H9 (cell line): ENCODE measurements at regions not wholly inside any gene's neighbourhood (a gene's known extent, or its start where the extent isn't known, plus 50 kb on each side); places are given as distances from the start of the nearest gene placed in this dataset.

Experiments
- DNase-seq: peaks from one replicate; pipeline ENCODE4 v3.0.0-alpha.2; 2017
- H2AFZ ChIP-seq: one replicate; pipeline ENCODE4 v1.6.1; 2013; ENCODE audit warnings: mild to moderate bottlenecking, low read length, control low read depth, moderate library complexity
- H2AK5ac ChIP-seq: 2 replicates; pipeline ENCODE4 v1.6.1; 2013; ENCODE audit warnings: low read length, control low read depth, mixed read lengths; ENCODE audit not compliant: insufficient read length
- H2BK120ac ChIP-seq: one replicate; pipeline ENCODE4 v1.6.1; 2013; ENCODE audit warnings: low read depth, mild to moderate bottlenecking, low read length, control low read depth, inconsistent platforms; ENCODE audit not compliant: poor library complexity, severe bottlenecking
- H2BK12ac ChIP-seq: 2 replicates; pipeline ENCODE4 v1.6.1; 2013; ENCODE audit warnings: low read length, control low read depth, mixed read lengths, low read depth; ENCODE audit not compliant: insufficient read length
- H2BK15ac ChIP-seq: 2 replicates; pipeline ENCODE4 v1.6.1; 2013; ENCODE audit warnings: low read depth, low read length, control low read depth
- H2BK20ac ChIP-seq: one replicate; pipeline ENCODE4 v1.6.1; 2013; ENCODE audit warnings: low read depth, mild to moderate bottlenecking, low read length, control low read depth, inconsistent platforms; ENCODE audit not compliant: poor library complexity, severe bottlenecking
- H2BK5ac ChIP-seq: 2 replicates; pipeline ENCODE4 v1.6.1; 2013; ENCODE audit warnings: low read length, control low read depth, mixed read lengths; ENCODE audit not compliant: insufficient read length
- H3K14ac ChIP-seq: 2 replicates; pipeline ENCODE4 v1.6.1; 2013; ENCODE audit warnings: low read length, control low read depth; ENCODE audit not compliant: insufficient read depth
- H3K18ac ChIP-seq: 2 replicates; pipeline ENCODE4 v1.6.1; 2013; ENCODE audit warnings: low read depth, mild to moderate bottlenecking, mixed read lengths, low read length, control low read depth; ENCODE audit not compliant: insufficient read length
- H3K23ac ChIP-seq: 2 replicates; pipeline ENCODE4 v1.6.1; 2013; ENCODE audit warnings: low read length, control low read depth, mixed read lengths, low read depth; ENCODE audit not compliant: insufficient read length
- H3K23me2 ChIP-seq: 2 replicates; pipeline ENCODE4 v1.6.1; 2013; ENCODE audit warnings: low read depth, mild to moderate bottlenecking, mixed read lengths, low read length, control low read depth; ENCODE audit not compliant: insufficient read length, poor library complexity, severe bottlenecking
- H3K27ac ChIP-seq: 2 replicates; pipeline ENCODE4 v1.5.1; 2013; ENCODE audit warnings: low read length, control low read depth, mixed read lengths, low read depth; ENCODE audit not compliant: insufficient read length
- H3K27me3 ChIP-seq: 2 replicates; pipeline ENCODE4 v1.6.1; 2013; ENCODE audit warnings: low read length, control low read depth, inconsistent platforms; ENCODE audit not compliant: insufficient read depth
- H3K4ac ChIP-seq: 2 replicates; pipeline ENCODE4 v1.6.1; 2013; ENCODE audit warnings: low read depth, mild to moderate bottlenecking, control low read depth, inconsistent platforms, low read length, moderate library complexity
- H3K4me1 ChIP-seq: 2 replicates; pipeline ENCODE4 v1.6.1; 2013; ENCODE audit warnings: low read length, control low read depth, inconsistent platforms; ENCODE audit not compliant: insufficient read depth
- H3K4me2 ChIP-seq: 2 replicates; pipeline ENCODE4 v1.6.1; 2013; ENCODE audit warnings: low read length, control low read depth, mixed read lengths; ENCODE audit not compliant: insufficient read length, insufficient read depth
- H3K56ac ChIP-seq: 2 replicates; pipeline ENCODE4 v1.6.1; 2013; ENCODE audit warnings: low read depth, mild to moderate bottlenecking, mixed read lengths, low read length, control low read depth; ENCODE audit not compliant: insufficient read length
- H3K79me1 ChIP-seq: 2 replicates; pipeline ENCODE4 v1.6.1; 2013; ENCODE audit warnings: low read depth, mild to moderate bottlenecking, moderate library complexity, low read length, control low read depth, inconsistent platforms; ENCODE audit not compliant: insufficient read depth, poor library complexity, severe bottlenecking
- H3K79me2 ChIP-seq: 2 replicates; pipeline ENCODE4 v1.6.1; 2013; ENCODE audit warnings: low read length, control low read depth, inconsistent platforms; ENCODE audit not compliant: insufficient read depth
- H3K9ac ChIP-seq: 2 replicates; pipeline ENCODE4 v1.6.1; 2013; ENCODE audit warnings: low read length, control low read depth, mixed read lengths; ENCODE audit not compliant: insufficient read length; ENCODE audit errors: extremely low read depth
- H3K9me3 ChIP-seq: one replicate; pipeline ENCODE4 v1.6.1; 2013; ENCODE audit warnings: low read depth, low read length, inconsistent platforms; ENCODE audit not compliant: control insufficient read depth
- H3T11ph ChIP-seq: one replicate; pipeline ENCODE4 v1.6.1; 2013; ENCODE audit warnings: mild to moderate bottlenecking, low read length, control low read depth, inconsistent platforms
- H4K20me1 ChIP-seq: one replicate; pipeline ENCODE4 v1.6.1; 2013; ENCODE audit not compliant: control insufficient read depth, insufficient read length, insufficient read depth
- H4K5ac ChIP-seq: 2 replicates; pipeline ENCODE4 v1.6.1; 2013; ENCODE audit warnings: low read depth, mild to moderate bottlenecking, mixed read lengths, low read length, control low read depth; ENCODE audit not compliant: insufficient read length
- H4K8ac ChIP-seq: replicated peaks from 2 replicates; pipeline ENCODE4 v1.6.1; 2013; ENCODE audit warnings: low read length, control low read depth, mixed read lengths, low read depth; ENCODE audit not compliant: insufficient read length
- H4K91ac ChIP-seq: 2 replicates; pipeline ENCODE4 v1.6.1; 2013; ENCODE audit warnings: low read depth, mild to moderate bottlenecking, moderate library complexity, mixed read lengths, low read length, control low read depth; ENCODE audit not compliant: insufficient read length
- H3K27ac Mint-ChIP-seq, 3 experiments: 2 replicates in 2 of 3; 3 replicates in 1 of 3; pipeline ENCODE4 v1.8.0; 2020 to 2021; ENCODE audit warnings: mixed read lengths in 3 of 3, mild to moderate bottlenecking in 1 of 3, moderate library complexity in 1 of 3
- H3K27me3 Mint-ChIP-seq: 2 replicates; pipeline ENCODE4 v1.8.0; 2021; ENCODE audit warnings: low read depth, mild to moderate bottlenecking, moderate library complexity, mixed read lengths
- H3K36me3 Mint-ChIP-seq, 3 experiments: 2 replicates in 2 of 3; 3 replicates in 1 of 3; pipeline ENCODE4 v1.8.0; 2020 to 2021; ENCODE audit warnings: low read depth in 3 of 3, mixed read lengths in 3 of 3; ENCODE audit not compliant: insufficient read depth in 1 of 3
- H3K4me1 Mint-ChIP-seq, 2 experiments: 2 replicates each; pipeline ENCODE4 v1.8.0; 2020; ENCODE audit warnings: mixed read lengths in 2 of 2
- H3K4me3 Mint-ChIP-seq, 2 experiments: 2 replicates in 1 of 2; 3 replicates in 1 of 2; pipeline ENCODE4 v1.8.0; 2020 to 2021; ENCODE audit warnings: mild to moderate bottlenecking in 2 of 2, mixed read lengths in 2 of 2, moderate library complexity in 1 of 2
- H3K9me3 Mint-ChIP-seq, 2 experiments: 2 replicates in 1 of 2; 3 replicates in 1 of 2; pipeline ENCODE4 v1.8.0; 2020; ENCODE audit warnings: mild to moderate bottlenecking in 2 of 2, mixed read lengths in 2 of 2, moderate library complexity in 1 of 2
- WGBS: extraction: QIAGEN DNeasy Blood & Tissue Kit; methylation state at CpG from one replicate; pipeline ENCODE4 v1.1.7; 2013; ENCODE audit warnings: missing lambda C conversion rate, low lambda C conversion rate, mixed read lengths; ENCODE audit not compliant: insufficient read length; ENCODE audit errors: extremely low coverage; 5-methylcytosine and 5-hydroxymethylcytosine counted together
- TF ChIP-seq, protein P1 (sequence below): fragments of 200-600 bp; sonication (generic); conservative IDR thresholded peaks from 3 replicates; pipeline ENCODE4 v1.8.0; 2021; ENCODE audit warnings: antibody characterized with exemption, mild to moderate bottlenecking

- H3K4me2 ChIP-seq, result peak overlapping the region; percentile 59
Measured at GRCh38 chr11:116445108-116446047, 327.4 kb downstream of the BUD13 start.

More at GRCh38 chr11:116445108-116446047, 327.4 kb downstream of the BUD13 start:
- no peak overlapping the region for H4K91ac ChIP-seq
- peaks cover 36 to 38% of the 10 kb centered on the region in 2 experiments for H3K9me3 Mint-ChIP-seq
- peak overlapping the region; percentile 91 for H3K27ac ChIP-seq
- peaks cover 26 to 41% (median 29%) of the 10 kb centered on the region in 3 experiments for H3K36me3 Mint-ChIP-seq
- H3T11ph ChIP-seq, result peak overlapping the region; percentile 59
- no peak overlapping the region for H3K4ac ChIP-seq
- no peak overlapping the region for H2BK5ac ChIP-seq
- H3K23ac ChIP-seq, result no peak overlapping the region
- H4K20me1 ChIP-seq, result no peaks in the 10 kb centered on the region
- peaks cover 35% of the 10 kb centered on the region for H3K9me3 ChIP-seq
- H3K4me1 ChIP-seq, result peaks cover 5% of the 10 kb centered on the region; the same call in 1 of the 2 replicates
- TF ChIP-seq, protein P1, sequence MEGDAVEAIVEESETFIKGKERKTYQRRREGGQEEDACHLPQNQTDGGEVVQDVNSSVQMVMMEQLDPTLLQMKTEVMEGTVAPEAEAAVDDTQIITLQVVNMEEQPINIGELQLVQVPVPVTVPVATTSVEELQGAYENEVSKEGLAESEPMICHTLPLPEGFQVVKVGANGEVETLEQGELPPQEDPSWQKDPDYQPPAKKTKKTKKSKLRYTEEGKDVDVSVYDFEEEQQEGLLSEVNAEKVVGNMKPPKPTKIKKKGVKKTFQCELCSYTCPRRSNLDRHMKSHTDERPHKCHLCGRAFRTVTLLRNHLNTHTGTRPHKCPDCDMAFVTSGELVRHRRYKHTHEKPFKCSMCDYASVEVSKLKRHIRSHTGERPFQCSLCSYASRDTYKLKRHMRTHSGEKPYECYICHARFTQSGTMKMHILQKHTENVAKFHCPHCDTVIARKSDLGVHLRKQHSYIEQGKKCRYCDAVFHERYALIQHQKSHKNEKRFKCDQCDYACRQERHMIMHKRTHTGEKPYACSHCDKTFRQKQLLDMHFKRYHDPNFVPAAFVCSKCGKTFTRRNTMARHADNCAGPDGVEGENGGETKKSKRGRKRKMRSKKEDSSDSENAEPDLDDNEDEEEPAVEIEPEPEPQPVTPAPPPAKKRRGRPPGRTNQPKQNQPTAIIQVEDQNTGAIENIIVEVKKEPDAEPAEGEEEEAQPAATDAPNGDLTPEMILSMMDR, result no peak
- no peak overlapping the region for H2BK20ac ChIP-seq
- no peaks in the 10 kb centered on the region for H3K27me3 Mint-ChIP-seq
- H3K23me2 ChIP-seq, result peaks cover 5% of the 10 kb centered on the region
- no peak overlapping the region for H2BK15ac ChIP-seq
- H3K56ac ChIP-seq, result no peak overlapping the region
- H3K27ac Mint-ChIP-seq, result peak overlapping the region; percentile 94 to 99 (median 94)
- H3K27me3 ChIP-seq, result no peaks in the 10 kb centered on the region
- peaks cover 49 to 52% of the 10 kb centered on the region in 2 experiments for H3K4me1 Mint-ChIP-seq
- H2AK5ac ChIP-seq, result no peak overlapping the region
- DNase-seq, result peak; percentile 87
- H2BK120ac ChIP-seq, result no peak overlapping the region
- H3K79me2 ChIP-seq, result peaks cover 5% of the 10 kb centered on the region; the same call in 1 of the 2 replicates
- H4K5ac ChIP-seq, result no peak overlapping the region
- no peak overlapping the region for H2BK12ac ChIP-seq
- peak overlapping the region; percentile 58 for H3K18ac ChIP-seq
- peak overlapping the region; percentile 9 for H3K9ac ChIP-seq
- peak overlapping the region; percentile 21; the same call in 1 of the 2 replicates for H3K14ac ChIP-seq
- H4K8ac ChIP-seq, result no peak overlapping the region
- no peak overlapping the region for H2AFZ ChIP-seq
- H3K79me1 ChIP-seq, result peaks cover 4% of the 10 kb centered on the region
- H3K4me3 Mint-ChIP-seq, result peak overlapping the region; percentile 52 to 66
- WGBS, result no CpG with 5 or more reads among the region's 6 CpGs
